BJ (cell line): ENCODE measurements at regions not wholly inside any gene's neighbourhood (a gene's known extent, or its start where the extent isn't known, plus 50 kb on each side); places are given as distances from the start of the nearest gene placed in this dataset.

ENCODE experiments used
- CTCF ChIA-PET: fragments of 350-600 bp; formaldehyde crosslinking; extraction: SDS; loops from one replicate; lab custom pipeline; 2021; ENCODE audit warnings: antibody characterized with exemption, inconsistent platforms; lab: Yijun Ruan, JAX
- POLR2A ChIA-PET: fragments of 300-600 bp; sonication (Branson Sonifier 250); formaldehyde crosslinking; extraction: SDS; loops from one replicate; lab custom pipeline; 2021; ENCODE audit warnings: antibody characterized with exemption; lab: Charles Lee
- DNase-seq: peaks from one replicate; pipeline ENCODE4 v3.0.0-alpha.2; 2011; ENCODE audit warnings: low read depth
- H3K27me3 ChIP-seq: 2 replicates; pipeline ENCODE4 v1.6.0; 2011; ENCODE audit warnings: low read length; ENCODE audit not compliant: control insufficient read depth, insufficient read depth
- H3K36me3 ChIP-seq: 2 replicates; pipeline ENCODE4 v1.5.1; 2011; ENCODE audit warnings: low read length; ENCODE audit not compliant: control insufficient read depth, insufficient read depth
- H3K4me3 ChIP-seq: 2 replicates; pipeline ENCODE4 v1.5.1; 2011; ENCODE audit warnings: low read depth, mild to moderate bottlenecking, control low read depth, low read length
- CTCF ChIP-seq: IDR thresholded peaks from 2 replicates; pipeline ENCODE4 v1.5.1; 2011; ENCODE audit warnings: low read depth, mild to moderate bottlenecking, control low read depth, inconsistent platforms, low read length, moderate library complexity; ENCODE audit not compliant: insufficient read depth

DNA sequence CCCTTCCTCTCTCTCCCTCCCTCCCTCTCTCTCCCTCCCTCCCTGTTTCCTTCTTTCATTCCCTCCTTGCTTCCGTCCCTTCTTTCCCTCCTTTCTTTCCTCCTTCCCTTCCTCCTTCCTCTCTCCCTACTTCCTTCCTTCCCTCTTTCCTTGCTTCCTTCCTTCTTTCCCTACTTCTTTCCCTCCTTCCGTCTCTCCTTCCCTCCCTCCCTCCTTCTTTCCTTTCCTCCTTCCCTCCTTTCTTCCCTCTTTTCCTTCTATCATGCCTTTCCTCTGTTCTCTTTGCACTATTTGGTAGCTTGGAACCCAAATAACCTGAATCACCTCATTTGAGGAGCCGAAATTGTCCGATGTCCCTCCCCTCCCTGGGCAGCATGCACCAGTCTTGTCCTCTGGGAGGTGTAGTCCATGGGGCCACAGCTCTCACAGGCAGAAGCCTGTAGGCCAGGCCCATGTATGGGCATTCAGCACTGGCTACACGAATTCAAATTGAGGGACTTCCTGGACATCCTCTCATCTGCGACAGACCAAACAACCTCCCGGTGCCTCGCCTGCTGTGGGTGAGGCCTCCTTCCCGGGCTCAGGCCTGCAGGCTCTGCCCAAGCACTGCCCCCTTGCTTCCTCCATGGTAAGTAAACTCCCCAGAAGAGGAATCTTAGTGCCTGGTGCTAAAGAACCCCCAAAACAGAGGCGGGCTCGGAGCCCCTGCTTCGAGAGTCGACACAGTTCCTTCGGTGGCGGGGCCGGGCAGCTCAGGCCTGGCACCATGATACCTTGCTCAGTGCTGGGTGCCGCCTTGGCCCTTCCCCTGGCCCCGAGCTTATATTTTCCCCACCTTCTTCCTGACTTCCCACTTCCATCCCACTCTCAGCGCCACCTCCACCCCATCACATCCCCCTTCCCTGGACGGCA lies 454.1 kb upstream of the CADM1 start:
- no peaks in the 10 kb centered on the region for H3K36me3 ChIP-seq
- POLR2A ChIA-PET, result no interaction called here

DNA sequence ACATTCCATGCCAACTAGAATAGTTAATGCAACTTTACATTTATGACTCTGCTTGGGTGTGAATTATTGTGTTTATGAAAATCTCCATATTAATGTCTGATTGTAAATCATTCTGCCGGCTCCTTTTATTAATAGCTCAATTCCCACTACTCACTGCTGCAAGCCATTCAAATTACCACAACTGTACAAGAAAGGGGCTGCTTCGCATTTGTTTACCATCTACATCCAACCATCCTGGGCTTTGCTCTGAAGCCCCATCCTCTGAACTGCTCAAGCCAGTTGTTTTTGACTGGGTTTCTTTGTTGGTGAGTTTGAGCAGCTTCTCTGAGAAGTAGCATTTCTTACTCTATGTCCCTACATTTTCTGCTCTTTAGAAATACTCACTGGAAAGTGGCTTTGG lies 451.6 kb upstream of the CADM1 start:
- CTCF ChIA-PET, result no interaction called here
- POLR2A ChIA-PET, result no interaction called here
- DNase-seq, result no peak
- no peak for TF ChIP-seq CTCF
- Histone ChIP-seq H3K27me3 (no peaks in the 10 kb centered on the region), H3K36me3 (no peaks in the 10 kb centered on the region), H3K4me3 (no peak overlapping the region)

More for the DNA sequence above, 454.1 kb upstream of the CADM1 start:
- TF ChIP-seq CTCF, result no peak
- H3K27me3 ChIP-seq, result no peaks in the 10 kb centered on the region
- no peak overlapping the region for H3K4me3 ChIP-seq
- no peak for DNase-seq
- CTCF ChIA-PET, result no interaction called here

DNA sequence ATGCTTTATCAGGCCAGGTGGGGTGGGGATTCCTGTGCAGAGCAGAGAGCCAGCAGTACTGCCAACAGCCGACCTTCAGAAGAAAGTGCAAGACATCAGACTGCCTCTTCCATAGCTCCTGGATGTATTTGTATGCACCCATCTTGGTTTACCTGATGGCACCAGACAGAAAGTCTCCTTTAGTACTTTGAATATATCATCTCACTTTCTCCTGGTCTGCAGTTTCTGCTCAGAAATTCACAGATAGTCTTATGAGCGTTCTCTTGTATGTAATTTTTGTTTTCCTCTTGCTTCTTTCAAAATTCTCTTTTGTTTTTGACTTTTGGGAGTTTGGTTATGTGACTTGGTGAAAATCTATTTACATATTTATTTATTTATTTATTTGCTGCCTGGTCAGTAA lies 446.4 kb upstream of the CADM1 start:
- no peak for DNase-seq
- Histone ChIP-seq H3K36me3 (no peaks in the 10 kb centered on the region), H3K27me3 (no peaks in the 10 kb centered on the region), H3K4me3 (no peak overlapping the region)
- ChIA-PET POLR2A (no interaction called here), CTCF (interaction anchor here (0.7 to 1.5 kb wide), 2 partner anchors 9 to 616 kb away, joined by 3 to 4 read pairs; no protein-coding TSS in a partner anchor)
- TF ChIP-seq CTCF, result no peak

DNA sequence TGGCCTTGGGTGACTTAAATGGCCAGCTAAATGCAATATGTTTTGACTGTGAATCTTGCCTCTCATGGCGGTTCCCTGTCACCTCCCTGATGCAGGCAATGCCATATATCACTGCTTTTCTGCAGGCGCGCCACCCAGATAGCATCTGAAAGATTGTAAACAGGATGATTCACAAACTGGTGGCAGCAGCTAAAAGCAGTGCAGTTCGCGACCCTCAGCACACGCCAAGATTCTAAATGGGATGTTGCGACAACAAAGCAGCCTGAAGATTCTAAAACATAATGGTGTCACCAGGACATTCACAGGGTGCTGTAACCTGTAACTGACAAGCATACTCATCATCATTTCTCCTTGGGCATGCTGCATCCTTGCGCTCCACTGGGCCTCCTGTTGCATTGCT lies 440.4 kb upstream of the CADM1 start:
- H3K36me3 ChIP-seq, result no peaks in the 10 kb centered on the region
- no peaks in the 10 kb centered on the region for H3K27me3 ChIP-seq
- POLR2A ChIA-PET, result no interaction called here
- no peak overlapping the region for H3K4me3 ChIP-seq
- CTCF ChIA-PET, result no interaction called here
- no peak for TF ChIP-seq CTCF
- no peak for DNase-seq

DNA sequence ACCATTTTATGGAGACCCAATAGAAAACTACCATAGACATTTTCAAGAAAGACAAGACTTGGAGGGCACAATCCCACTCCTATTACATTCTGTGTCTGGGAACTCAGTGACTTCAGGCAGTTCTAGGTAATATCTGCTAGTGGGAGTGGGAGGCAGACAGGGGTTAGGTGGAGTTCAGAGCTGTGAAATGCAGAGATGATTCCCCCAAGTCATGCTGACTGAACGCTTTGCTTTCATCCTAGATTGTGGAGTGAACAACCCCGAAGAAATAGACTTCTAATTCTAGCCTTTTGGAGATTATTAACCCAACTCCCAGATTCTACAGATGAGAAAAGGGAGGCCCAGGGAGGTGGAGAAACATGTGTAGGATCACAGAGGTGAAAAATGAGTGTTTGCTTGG lies 437.8 kb upstream of the CADM1 start:
- no peak for DNase-seq
- H3K36me3 ChIP-seq, result no peaks in the 10 kb centered on the region
- POLR2A ChIA-PET, result no interaction called here
- no peak overlapping the region for H3K4me3 ChIP-seq
- no peaks in the 10 kb centered on the region; the same call in 1 of the 2 replicates for H3K27me3 ChIP-seq
- CTCF ChIA-PET, result no interaction called here
- TF ChIP-seq CTCF, result no peak
